ENCODE measurements at regions not wholly inside any gene's neighbourhood (a gene's known extent, or its start where the extent isn't known, plus 50 kb on each side); places are given as distances from the start of the nearest gene placed in this dataset.

- TF ChIP-seq CTCF (IDR thresholded peaks at IDR 0.05 in 2 of 3, conservative IDR thresholded peaks at IDR 0.05 in 1 of 3; ENCODE audit: control insufficient read depth in 2 of 3, extremely low read depth in 1 of 3, insufficient read depth in 1 of 3, low read depth in 3 of 3, low read length in 3 of 3) = no peak
- no peak for TF ChIP-seq POLR2AphosphoS2 (IDR thresholded peaks at IDR 0.05; ENCODE audit: low read depth, low read length)
- TF ChIP-seq MAX (IDR thresholded peaks at IDR 0.05; ENCODE audit: low read depth, low read length) = no peak
- TF ChIP-seq ASH2L (IDR thresholded peaks at IDR 0.05; ENCODE audit: borderline replicate concordance, low read depth) = no peak
- TF ChIP-seq YY1 (IDR thresholded peaks at IDR 0.05; ENCODE audit: low read depth, low read length) = no peak
- no peak for TF ChIP-seq PBX3 (IDR thresholded peaks at IDR 0.05; ENCODE audit: insufficient replicate concordance, low read depth, low read length)
- no peak for TF ChIP-seq EZH2 (IDR thresholded peaks at IDR 0.05; ENCODE audit: borderline replicate concordance, control insufficient read depth, low read depth, low read length)
These were observed 102.3 kb upstream of the GNG12 start for GRCh38 chr1:67935560-67935959.
